Neural crest cell (in vitro differentiated cells): ENCODE measurements at regions not wholly inside any gene's neighbourhood (a gene's known extent, or its start where the extent isn't known, plus 50 kb on each side); places are given as distances from the start of the nearest gene placed in this dataset.
"Not testable (repeated sequence)": the region's sequence is repeated elsewhere in the genome, so short reads cannot be mapped to it uniquely, and the experiment has no call there.

ENCODE experiments used
- DNase-seq: peaks from one replicate; pipeline ENCODE4 v3.0.0; 2021; ENCODE audit warnings: low read depth, mixed read lengths, low spot score
- H3K27ac Mint-ChIP-seq: one replicate; pipeline ENCODE4 v1.8.0; 2021; ENCODE audit warnings: mild to moderate bottlenecking, mixed read lengths; ENCODE audit not compliant: unreplicated experiment
- H3K27me3 Mint-ChIP-seq: 2 replicates; pipeline ENCODE4 v1.8.0; 2021; ENCODE audit warnings: low read depth, mild to moderate bottlenecking, mixed read lengths
- H3K36me3 Mint-ChIP-seq: 2 replicates; pipeline ENCODE4 v1.8.0; 2021; ENCODE audit warnings: low read depth, mild to moderate bottlenecking, mixed read lengths
- H3K4me1 Mint-ChIP-seq: 2 replicates; pipeline ENCODE4 v1.8.0; 2021; ENCODE audit warnings: mixed read lengths
- H3K4me3 Mint-ChIP-seq: one replicate; pipeline ENCODE4 v1.8.0; 2021; ENCODE audit warnings: mild to moderate bottlenecking, mixed read lengths
- H3K9me3 Mint-ChIP-seq: 2 replicates; pipeline ENCODE4 v1.8.0; 2021; ENCODE audit warnings: mixed read lengths
- TF ChIP-seq, protein P1 (sequence below): fragments of 200-600 bp; sonication (generic); conservative IDR thresholded peaks from 2 replicates; pipeline ENCODE4 v1.5.0; 2021; ENCODE audit warnings: antibody characterized with exemption, mild to moderate bottlenecking

- TF ChIP-seq, protein P1, sequence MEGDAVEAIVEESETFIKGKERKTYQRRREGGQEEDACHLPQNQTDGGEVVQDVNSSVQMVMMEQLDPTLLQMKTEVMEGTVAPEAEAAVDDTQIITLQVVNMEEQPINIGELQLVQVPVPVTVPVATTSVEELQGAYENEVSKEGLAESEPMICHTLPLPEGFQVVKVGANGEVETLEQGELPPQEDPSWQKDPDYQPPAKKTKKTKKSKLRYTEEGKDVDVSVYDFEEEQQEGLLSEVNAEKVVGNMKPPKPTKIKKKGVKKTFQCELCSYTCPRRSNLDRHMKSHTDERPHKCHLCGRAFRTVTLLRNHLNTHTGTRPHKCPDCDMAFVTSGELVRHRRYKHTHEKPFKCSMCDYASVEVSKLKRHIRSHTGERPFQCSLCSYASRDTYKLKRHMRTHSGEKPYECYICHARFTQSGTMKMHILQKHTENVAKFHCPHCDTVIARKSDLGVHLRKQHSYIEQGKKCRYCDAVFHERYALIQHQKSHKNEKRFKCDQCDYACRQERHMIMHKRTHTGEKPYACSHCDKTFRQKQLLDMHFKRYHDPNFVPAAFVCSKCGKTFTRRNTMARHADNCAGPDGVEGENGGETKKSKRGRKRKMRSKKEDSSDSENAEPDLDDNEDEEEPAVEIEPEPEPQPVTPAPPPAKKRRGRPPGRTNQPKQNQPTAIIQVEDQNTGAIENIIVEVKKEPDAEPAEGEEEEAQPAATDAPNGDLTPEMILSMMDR: no peak
- peaks cover 3% of the 10 kb centered on the region for H3K9me3 Mint-ChIP-seq
- no peak for DNase-seq
- no peaks in the 10 kb centered on the region for H3K36me3 Mint-ChIP-seq
- peaks cover 40% of the 10 kb centered on the region for H3K4me1 Mint-ChIP-seq
- peak overlapping the region; percentile 69 for H3K27ac Mint-ChIP-seq
- H3K4me3 Mint-ChIP-seq: peak overlapping the region; percentile 51
- no peaks in the 10 kb centered on the region for H3K27me3 Mint-ChIP-seq
Observed at GRCh38 chr4:87912164-87913004, 63.1 kb upstream of the SPP1 start.

DNA sequence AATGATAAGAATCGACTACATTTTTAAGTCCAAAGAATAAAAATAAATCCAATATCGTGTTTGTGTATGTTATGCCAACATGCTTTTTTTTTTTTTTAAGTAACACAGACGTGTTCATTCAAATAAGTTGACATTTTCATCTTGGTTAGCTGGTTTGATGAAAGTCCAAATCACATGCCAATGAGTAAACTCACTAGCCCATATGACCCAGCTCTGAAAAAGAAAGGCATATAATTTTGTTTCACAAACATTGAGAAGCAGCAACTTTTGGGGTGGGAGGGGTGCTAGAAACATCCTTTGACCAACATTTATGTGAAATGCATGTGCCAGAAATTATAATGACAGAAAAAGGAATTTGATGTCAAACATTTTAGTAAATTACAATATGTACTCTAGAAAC lies 61.6 kb upstream of the SPP1 start:
- H3K4me3 Mint-ChIP-seq: no peak overlapping the region
- TF ChIP-seq, protein P1: no peak
- no peak for DNase-seq
- H3K27ac Mint-ChIP-seq: no peak overlapping the region
- H3K36me3 Mint-ChIP-seq: no peaks in the 10 kb centered on the region
- no peaks in the 10 kb centered on the region for H3K27me3 Mint-ChIP-seq
- peaks cover 3% of the 10 kb centered on the region for H3K9me3 Mint-ChIP-seq
- peaks cover 40% of the 10 kb centered on the region for H3K4me1 Mint-ChIP-seq

GRCh38 chr4:87915621-87916020 lies 59.9 kb upstream of the SPP1 start:
- H3K4me1 Mint-ChIP-seq: peaks cover 26% of the 10 kb centered on the region
- H3K36me3 Mint-ChIP-seq: no peaks in the 10 kb centered on the region
- no peak overlapping the region for H3K27ac Mint-ChIP-seq
- no peaks in the 10 kb centered on the region for H3K9me3 Mint-ChIP-seq
- H3K4me3 Mint-ChIP-seq: no peak overlapping the region
- TF ChIP-seq, protein P1: no peak
- no peaks in the 10 kb centered on the region for H3K27me3 Mint-ChIP-seq
- no peak for DNase-seq

DNA sequence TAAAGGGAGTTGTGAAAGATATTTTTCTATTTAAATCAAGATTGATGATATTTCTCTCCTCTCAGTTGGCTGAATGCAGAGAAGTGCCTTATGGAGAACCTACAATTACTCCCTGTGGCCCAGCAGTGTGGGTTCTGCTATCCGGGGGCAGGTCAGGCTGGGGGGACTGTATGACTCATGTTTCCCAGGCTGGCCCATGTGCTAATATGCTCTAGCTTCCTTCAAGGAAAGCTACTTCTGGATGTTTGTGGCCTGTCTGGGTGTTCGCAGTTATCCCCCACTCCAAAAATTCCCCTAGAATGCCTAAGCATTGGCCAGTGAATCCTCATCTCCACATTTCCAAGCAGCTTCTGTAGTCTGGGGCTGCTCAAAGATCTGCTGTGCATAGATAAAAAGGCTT lies 58.9 kb upstream of the SPP1 start:
- no peak for DNase-seq
- no peaks in the 10 kb centered on the region for H3K9me3 Mint-ChIP-seq
- TF ChIP-seq, protein P1: no peak

DNA sequence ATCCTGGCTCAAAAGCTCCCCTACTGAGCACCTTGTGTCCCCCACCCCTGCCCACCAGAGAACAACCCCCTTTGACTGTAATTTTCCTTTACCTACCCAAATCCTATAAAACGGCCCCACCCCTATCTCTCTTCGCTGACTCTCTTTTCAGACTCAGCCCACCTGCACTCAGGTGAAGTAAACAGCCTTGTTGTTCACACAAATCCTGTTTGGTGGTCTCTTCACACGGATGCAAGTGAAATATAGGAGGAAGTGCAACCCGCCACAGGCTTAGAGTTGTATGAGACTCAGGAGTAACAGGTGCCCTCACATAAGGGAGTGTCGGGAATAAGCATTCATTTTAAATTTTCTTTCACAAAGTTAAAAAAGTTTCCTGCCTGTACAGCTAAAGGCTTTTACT lies 57.6 kb upstream of the SPP1 start:
- H3K4me1 Mint-ChIP-seq, H3K27ac Mint-ChIP-seq, DNase-seq, H3K36me3 Mint-ChIP-seq, H3K4me3 Mint-ChIP-seq, H3K9me3 Mint-ChIP-seq: not testable (repeated sequence)
- peaks cover 22% of the 10 kb centered on the region for H3K27me3 Mint-ChIP-seq

More for the DNA sequence above, 58.9 kb upstream of the SPP1 start:
- H3K4me1 Mint-ChIP-seq: peaks cover 16% of the 10 kb centered on the region
- peaks cover 9% of the 10 kb centered on the region for H3K27me3 Mint-ChIP-seq
- no peak overlapping the region for H3K4me3 Mint-ChIP-seq
- no peak overlapping the region for H3K27ac Mint-ChIP-seq
- peaks cover 1% of the 10 kb centered on the region for H3K36me3 Mint-ChIP-seq

DNA sequence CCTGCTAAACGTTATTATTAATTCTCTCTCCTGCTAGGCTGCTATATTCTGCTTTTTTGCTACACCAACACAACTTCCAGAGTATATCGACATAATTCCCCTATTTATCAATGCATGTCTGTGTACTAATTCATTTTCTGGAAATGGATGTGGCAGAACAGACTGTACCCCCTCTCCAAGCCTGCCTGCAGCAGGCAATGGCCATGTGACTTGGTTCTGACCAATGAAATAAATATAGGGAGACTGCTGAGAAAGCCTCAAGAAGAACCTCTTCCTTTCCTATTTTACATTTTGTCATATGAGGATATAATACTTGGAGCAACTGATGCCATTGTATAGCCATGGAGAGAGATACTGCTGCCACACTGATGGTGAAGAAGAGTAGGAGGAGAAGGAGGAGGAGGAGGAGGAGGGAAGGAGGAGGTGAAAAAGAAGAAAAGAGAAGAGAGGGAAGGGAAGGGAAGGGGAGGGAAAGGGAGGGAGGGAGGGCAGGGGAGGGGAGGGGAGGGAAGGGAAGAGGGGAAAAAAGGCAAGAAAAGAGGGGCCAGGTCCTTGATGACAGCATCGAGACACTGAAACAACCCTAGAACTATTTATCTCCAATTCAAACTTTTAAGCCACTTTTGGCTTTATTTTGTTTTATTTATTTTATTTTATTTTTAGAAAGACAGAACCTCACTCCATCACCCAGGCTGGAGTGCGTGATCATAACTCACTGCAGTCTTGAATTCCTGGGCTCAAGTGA lies 57.0 kb upstream of the SPP1 start:
- H3K36me3 Mint-ChIP-seq: peaks cover 7% of the 10 kb centered on the region
- H3K27ac Mint-ChIP-seq: no peak overlapping the region
- TF ChIP-seq, protein P1: no peak
- H3K9me3 Mint-ChIP-seq: no peaks in the 10 kb centered on the region
- no peaks in the 10 kb centered on the region for H3K4me1 Mint-ChIP-seq
- DNase-seq: no peak
- H3K4me3 Mint-ChIP-seq: no peak overlapping the region
- H3K27me3 Mint-ChIP-seq: peaks cover 28% of the 10 kb centered on the region

GRCh38 chr4:87919304-87919703 lies 56.2 kb upstream of the SPP1 start:
- H3K36me3 Mint-ChIP-seq, H3K27ac Mint-ChIP-seq, H3K4me3 Mint-ChIP-seq, DNase-seq, H3K9me3 Mint-ChIP-seq, H3K4me1 Mint-ChIP-seq: not testable (repeated sequence)
- H3K27me3 Mint-ChIP-seq: peaks cover 35% of the 10 kb centered on the region
